ENCODE measurements at regions not wholly inside any gene's neighbourhood (a gene's known extent, or its start where the extent isn't known, plus 50 kb on each side); places are given as distances from the start of the nearest gene placed in this dataset.

- peak in 1 of 6 donors; percentile 9 for DNase-seq (ENCODE audit: low read depth in 4 of 6, low spot score in 6 of 6)
- no peaks in the 10 kb centered on the region for H3K4me1 ChIP-seq (ENCODE audit: control insufficient read depth, insufficient read depth, low read length)
- no peak overlapping the region for H3K27ac ChIP-seq (ENCODE audit: low read depth, low read length)
- H3K27me3 ChIP-seq (ENCODE audit: control insufficient read depth, insufficient read depth, low read length) = no peaks in the 10 kb centered on the region
- WGBS (ENCODE audit: insufficient coverage) = no CpG with 5 or more reads among the region's 2 CpGs
- no peak overlapping the region for H3K4me3 ChIP-seq (ENCODE audit: low read depth, low read length)
- no peaks in the 10 kb centered on the region for H3K36me3 ChIP-seq (ENCODE audit: control insufficient read depth, insufficient read depth, low read length)
- no peaks in the 10 kb centered on the region for H3K9me3 ChIP-seq (ENCODE audit: control insufficient read depth, insufficient read depth, low read length)
Observed at GRCh38 chr7:137091396-137091795, 222.9 kb downstream of the CHRM2 start.

DNA sequence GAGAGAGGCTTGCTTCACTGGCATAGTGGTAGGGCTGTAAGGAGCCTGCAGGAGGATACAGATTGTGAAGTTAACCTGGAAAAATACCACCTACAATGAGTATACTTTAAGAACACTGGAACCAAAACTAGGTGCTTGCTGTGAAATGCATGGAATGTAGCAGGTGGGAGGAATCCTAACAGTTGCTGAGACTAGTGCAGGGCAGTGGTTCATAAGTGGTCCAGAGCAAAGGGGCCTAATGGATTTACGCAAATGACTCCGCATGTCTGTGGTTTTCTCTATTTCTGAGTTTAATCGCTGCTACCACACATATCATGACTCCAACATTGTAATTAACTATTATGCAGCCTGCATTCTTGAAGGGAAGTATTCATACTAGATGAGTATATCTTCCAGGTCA is 218.4 kb downstream of the CHRM2 start:
- Histone ChIP-seq H3K9me3 (ENCODE audit: control insufficient read depth, insufficient read depth, low read length) (no peaks in the 10 kb centered on the region), H3K4me1 (ENCODE audit: control insufficient read depth, insufficient read depth, low read length) (no peaks in the 10 kb centered on the region), H3K27me3 (ENCODE audit: control insufficient read depth, insufficient read depth, low read length) (no peaks in the 10 kb centered on the region), H3K27ac (ENCODE audit: low read depth, low read length) (no peak overlapping the region), H3K4me3 (ENCODE audit: low read depth, low read length) (no peak overlapping the region), H3K36me3 (ENCODE audit: control insufficient read depth, insufficient read depth, low read length) (no peaks in the 10 kb centered on the region)
- DNase-seq (ENCODE audit: low read depth in 4 of 6, low spot score in 6 of 6) = no peak
- WGBS (ENCODE audit: insufficient coverage) = no CpG with 5 or more reads among the region's 3 CpGs

- H3K27me3 ChIP-seq (ENCODE audit: control insufficient read depth, insufficient read depth, low read length) = no peaks in the 10 kb centered on the region
- peak in 2 of 6 donors; percentile 34 to 87 for DNase-seq (ENCODE audit: low read depth in 4 of 6, low spot score in 6 of 6)
- 20% methylated on average over 1 of the region's 5 CpGs for WGBS (ENCODE audit: insufficient coverage)
Observed at GRCh38 chr7:137084607-137085380, 216.3 kb downstream of the CHRM2 start.

DNA sequence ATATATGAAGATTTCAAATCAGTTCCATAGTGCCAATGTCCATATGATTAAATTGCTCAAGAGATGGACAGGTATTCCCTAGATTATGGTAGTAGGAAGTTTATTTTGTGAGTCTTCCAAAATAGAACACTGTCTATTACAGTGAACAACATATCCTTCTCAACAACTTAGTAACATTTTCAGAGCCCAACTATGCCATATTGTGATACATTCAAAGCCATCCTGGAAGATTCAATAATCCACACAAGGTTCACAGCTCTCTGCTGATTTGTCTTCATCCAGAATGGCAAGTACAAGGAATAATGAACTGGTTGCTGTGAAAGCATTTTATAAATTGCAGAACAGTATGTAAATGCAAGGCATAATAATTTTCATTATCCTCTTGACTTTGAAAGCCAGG is 213.9 kb downstream of the CHRM2 start:
- H3K36me3 ChIP-seq (ENCODE audit: control insufficient read depth, insufficient read depth, low read length) = no peaks in the 10 kb centered on the region
- peak in 2 of 6 donors; percentile 5 to 68 for DNase-seq (ENCODE audit: low read depth in 4 of 6, low spot score in 6 of 6)

More at GRCh38 chr7:137084607-137085380, 216.3 kb downstream of the CHRM2 start:
- H3K27ac ChIP-seq (ENCODE audit: low read depth, low read length) = no peak overlapping the region
- no peaks in the 10 kb centered on the region for H3K4me1 ChIP-seq (ENCODE audit: control insufficient read depth, insufficient read depth, low read length)
- no peaks in the 10 kb centered on the region for H3K9me3 ChIP-seq (ENCODE audit: control insufficient read depth, insufficient read depth, low read length)
- no peaks in the 10 kb centered on the region for H3K36me3 ChIP-seq (ENCODE audit: control insufficient read depth, insufficient read depth, low read length)
- no peak overlapping the region for H3K4me3 ChIP-seq (ENCODE audit: low read depth, low read length)

GRCh38 chr7:137081321-137082093 is 213.1 kb downstream of the CHRM2 start:
- peak; percentile 7 to 95 (median 23) for DNase-seq (ENCODE audit: low read depth in 4 of 6, low spot score in 6 of 6)
- no peaks in the 10 kb centered on the region for H3K27me3 ChIP-seq (ENCODE audit: control insufficient read depth, insufficient read depth, low read length)
- no peaks in the 10 kb centered on the region for H3K36me3 ChIP-seq (ENCODE audit: control insufficient read depth, insufficient read depth, low read length)
- no peak overlapping the region for H3K27ac ChIP-seq (ENCODE audit: low read depth, low read length)
- WGBS (ENCODE audit: insufficient coverage) = 8% methylated on average over 1 of the region's 2 CpGs
- H3K9me3 ChIP-seq (ENCODE audit: control insufficient read depth, insufficient read depth, low read length) = no peaks in the 10 kb centered on the region
- H3K4me3 ChIP-seq (ENCODE audit: low read depth, low read length) = no peak overlapping the region
- no peaks in the 10 kb centered on the region for H3K4me1 ChIP-seq (ENCODE audit: control insufficient read depth, insufficient read depth, low read length)

More for the DNA sequence above, 213.9 kb downstream of the CHRM2 start:
- Histone ChIP-seq H3K27ac (ENCODE audit: low read depth, low read length) (no peak overlapping the region), H3K4me1 (ENCODE audit: control insufficient read depth, insufficient read depth, low read length) (no peaks in the 10 kb centered on the region), H3K4me3 (ENCODE audit: low read depth, low read length) (no peak overlapping the region), H3K9me3 (ENCODE audit: control insufficient read depth, insufficient read depth, low read length) (no peaks in the 10 kb centered on the region), H3K27me3 (ENCODE audit: control insufficient read depth, insufficient read depth, low read length) (no peaks in the 10 kb centered on the region)

GRCh38 chr7:137080516-137081203 is 212.2 kb downstream of the CHRM2 start:
- Histone ChIP-seq H3K27me3 (ENCODE audit: control insufficient read depth, insufficient read depth, low read length) (no peaks in the 10 kb centered on the region), H3K36me3 (ENCODE audit: control insufficient read depth, insufficient read depth, low read length) (no peaks in the 10 kb centered on the region), H3K9me3 (ENCODE audit: control insufficient read depth, insufficient read depth, low read length) (no peaks in the 10 kb centered on the region), H3K27ac (ENCODE audit: low read depth, low read length) (no peak overlapping the region), H3K4me1 (ENCODE audit: control insufficient read depth, insufficient read depth, low read length) (no peaks in the 10 kb centered on the region), H3K4me3 (ENCODE audit: low read depth, low read length) (no peak overlapping the region)
- DNase-seq (ENCODE audit: low read depth in 4 of 6, low spot score in 6 of 6) = no peak
- 73% methylated on average over 3 of the region's 5 CpGs for WGBS (ENCODE audit: insufficient coverage)

GRCh38 chr7:137078781-137079180 is 210.3 kb downstream of the CHRM2 start:
- H3K4me1 ChIP-seq (ENCODE audit: control insufficient read depth, insufficient read depth, low read length) = no peaks in the 10 kb centered on the region
- no peaks in the 10 kb centered on the region for H3K9me3 ChIP-seq (ENCODE audit: control insufficient read depth, insufficient read depth, low read length)
- no peaks in the 10 kb centered on the region for H3K27me3 ChIP-seq (ENCODE audit: control insufficient read depth, insufficient read depth, low read length)
- DNase-seq (ENCODE audit: low read depth in 4 of 6, low spot score in 6 of 6) = no peak
- 89% methylated on average over 1 of the region's 2 CpGs for WGBS (ENCODE audit: insufficient coverage)
- no peak overlapping the region for H3K4me3 ChIP-seq (ENCODE audit: low read depth, low read length)
- no peak overlapping the region for H3K27ac ChIP-seq (ENCODE audit: low read depth, low read length)
- H3K36me3 ChIP-seq (ENCODE audit: control insufficient read depth, insufficient read depth, low read length) = no peaks in the 10 kb centered on the region

GRCh38 chr7:137074391-137075030 is 206.1 kb downstream of the CHRM2 start:
- WGBS (ENCODE audit: insufficient coverage) = 100% methylated on average over 1 of the region's 2 CpGs
- Histone ChIP-seq H3K4me3 (ENCODE audit: low read depth, low read length) (no peak overlapping the region), H3K27me3 (ENCODE audit: control insufficient read depth, insufficient read depth, low read length) (no peaks in the 10 kb centered on the region), H3K9me3 (ENCODE audit: control insufficient read depth, insufficient read depth, low read length) (no peaks in the 10 kb centered on the region), H3K36me3 (ENCODE audit: control insufficient read depth, insufficient read depth, low read length) (no peaks in the 10 kb centered on the region), H3K27ac (ENCODE audit: low read depth, low read length) (no peak overlapping the region), H3K4me1 (ENCODE audit: control insufficient read depth, insufficient read depth, low read length) (no peaks in the 10 kb centered on the region)
- no peak for DNase-seq (ENCODE audit: low read depth in 4 of 6, low spot score in 6 of 6)

DNA sequence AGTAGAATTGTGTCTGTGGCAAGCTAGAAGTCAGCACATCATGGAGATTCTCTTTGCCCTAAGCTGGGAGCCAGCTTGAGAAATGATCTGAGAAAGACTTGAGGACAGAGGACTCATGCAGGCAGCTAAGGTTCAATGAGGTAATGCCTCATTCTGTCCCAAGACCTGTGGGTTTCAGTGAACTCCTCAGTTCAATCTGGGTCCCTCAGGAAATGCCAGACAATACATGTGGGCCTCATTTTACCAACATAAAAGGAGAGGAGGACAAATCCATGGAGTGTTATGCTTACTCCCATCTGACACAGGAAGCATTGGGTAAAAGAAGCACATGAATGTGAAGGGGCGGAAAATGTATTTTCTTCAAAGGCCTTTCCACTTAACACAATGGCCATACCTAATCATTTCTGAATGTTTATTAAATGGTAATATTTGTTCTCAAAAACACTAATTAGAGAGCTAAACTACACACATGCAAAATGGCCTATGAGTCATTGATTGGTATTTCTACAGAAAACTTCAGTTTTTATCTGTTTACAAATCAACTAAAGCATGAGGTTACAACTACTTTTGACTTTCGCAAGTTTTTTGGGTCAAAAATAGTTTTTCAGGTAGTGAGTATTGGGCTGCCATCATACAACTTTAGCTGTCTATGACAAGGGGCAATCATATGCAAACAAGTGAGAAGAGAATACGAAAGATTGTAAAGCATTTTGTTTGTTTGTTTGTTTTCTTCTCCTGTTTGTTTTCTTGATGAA is 205.3 kb downstream of the CHRM2 start:
- Histone ChIP-seq H3K9me3 (ENCODE audit: control insufficient read depth, insufficient read depth, low read length) (no peaks in the 10 kb centered on the region), H3K4me3 (ENCODE audit: low read depth, low read length) (no peak overlapping the region), H3K27ac (ENCODE audit: low read depth, low read length) (no peak overlapping the region), H3K4me1 (ENCODE audit: control insufficient read depth, insufficient read depth, low read length) (no peaks in the 10 kb centered on the region), H3K27me3 (ENCODE audit: control insufficient read depth, insufficient read depth, low read length) (no peaks in the 10 kb centered on the region), H3K36me3 (ENCODE audit: control insufficient read depth, insufficient read depth, low read length) (no peaks in the 10 kb centered on the region)
- DNase-seq (ENCODE audit: low read depth in 4 of 6, low spot score in 6 of 6) = no peak
- no CpG with 5 or more reads among the region's 3 CpGs for WGBS (ENCODE audit: insufficient coverage)
